GM19463 (cell line): ENCODE measurements at regions not wholly inside any gene's neighbourhood (a gene's known extent, or its start where the extent isn't known, plus 50 kb on each side); places are given as distances from the start of the nearest gene placed in this dataset.
"Not testable (repeated sequence)": the region's sequence is repeated elsewhere in the genome, so short reads cannot be mapped to it uniquely, and the experiment has no call there.

Experiments
- ATAC-seq: cut with Tn5 transposase; IDR thresholded peaks from one replicate; pipeline ENCODE4 v1.9.1; 2021; ENCODE audit warnings: mild to moderate bottlenecking, moderate library complexity; ENCODE audit not compliant: unreplicated experiment

DNA sequence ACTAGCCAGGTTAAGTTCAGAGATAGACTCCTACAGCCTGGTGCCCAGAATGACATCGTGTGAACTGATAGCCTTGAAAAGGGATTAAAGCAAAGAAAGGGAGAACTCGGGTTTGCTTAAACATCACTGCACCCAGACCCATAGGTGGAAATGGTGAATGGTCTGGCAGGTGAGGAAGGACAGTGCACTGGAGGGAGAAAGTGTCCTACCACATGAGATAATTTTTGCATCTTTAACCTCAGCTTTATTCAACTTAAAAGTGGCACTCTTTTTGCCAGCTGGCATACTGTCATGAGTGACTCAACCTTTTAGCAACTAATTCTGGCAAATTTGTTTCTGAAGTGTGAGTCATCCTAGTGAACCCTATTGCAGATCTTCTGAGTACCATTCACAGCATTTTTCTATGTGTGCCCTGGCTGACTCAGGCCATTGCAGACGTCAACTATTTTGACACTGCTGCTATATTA lies 53.0 kb upstream of the DAPP1 start:
- ATAC-seq, result peak; percentile 60

DNA sequence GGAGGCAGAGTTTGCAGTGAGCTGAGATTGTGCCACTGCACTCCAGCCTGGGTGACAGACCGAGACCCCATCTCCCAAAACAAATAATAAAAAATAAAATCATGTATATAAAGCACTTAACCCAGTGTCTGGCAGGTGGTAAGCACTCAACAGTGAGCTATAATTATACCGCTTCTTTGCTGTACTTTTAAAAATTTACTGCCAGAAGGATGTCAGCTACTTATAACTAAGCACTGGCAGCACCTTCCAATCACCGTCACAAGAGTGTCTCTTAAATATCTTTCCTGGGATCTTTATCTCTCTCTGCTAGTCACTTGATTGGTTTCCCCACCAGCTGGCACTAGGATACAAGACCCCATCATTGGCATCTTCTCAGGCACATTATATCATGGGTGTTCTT lies 53.9 kb upstream of the DAPP1 start:
- no peak for ATAC-seq

DNA sequence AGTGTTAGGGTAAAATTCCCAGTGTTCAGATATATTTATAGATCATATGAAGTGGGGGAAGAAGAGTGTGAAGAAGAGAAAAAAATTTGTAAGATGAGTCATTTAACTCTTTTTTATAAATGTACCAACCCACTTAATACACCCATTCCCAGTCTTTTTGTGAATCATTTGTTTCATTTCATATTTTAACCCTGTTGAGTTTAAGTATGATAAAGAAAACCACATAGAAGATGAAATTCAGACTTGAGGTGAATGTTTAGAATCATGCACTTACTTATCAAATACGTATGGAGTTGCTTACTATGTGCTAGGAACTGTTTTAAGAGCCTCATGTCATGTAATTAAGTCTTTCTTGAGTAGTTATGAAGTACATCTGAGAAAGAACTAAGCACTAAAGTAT lies 56.6 kb upstream of the DAPP1 start:
- no peak for ATAC-seq

DNA sequence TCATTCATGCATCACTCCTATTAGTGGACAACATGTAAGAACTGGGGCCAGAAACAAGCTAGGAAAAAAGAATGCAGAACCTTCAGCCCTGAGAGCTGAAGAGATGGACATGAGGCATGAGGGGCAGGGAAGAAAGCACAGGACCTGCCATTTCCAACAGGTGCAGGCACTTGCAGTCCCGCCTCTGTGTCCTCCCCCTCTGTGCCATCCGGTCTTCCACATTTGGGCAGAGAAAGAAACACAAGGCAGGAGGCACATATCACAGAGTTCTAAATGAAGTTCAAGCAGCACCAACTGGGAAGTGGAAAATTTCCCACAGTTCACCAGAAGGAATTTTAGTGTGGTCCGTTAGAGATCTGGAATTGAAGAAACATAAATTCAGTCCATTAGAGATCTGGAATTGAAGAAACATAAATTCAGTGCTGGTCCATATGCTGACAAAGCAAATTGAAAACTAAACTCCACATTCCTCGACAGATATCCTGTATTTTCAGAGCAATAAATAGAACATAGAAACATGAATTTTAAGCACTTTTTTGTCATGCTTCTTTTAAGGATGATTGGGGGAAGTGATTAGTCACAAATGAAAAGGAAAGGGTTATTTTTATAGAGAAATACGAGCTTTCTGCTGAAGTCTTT lies 57.2 kb upstream of the DAPP1 start:
- ATAC-seq, result no peak

DNA sequence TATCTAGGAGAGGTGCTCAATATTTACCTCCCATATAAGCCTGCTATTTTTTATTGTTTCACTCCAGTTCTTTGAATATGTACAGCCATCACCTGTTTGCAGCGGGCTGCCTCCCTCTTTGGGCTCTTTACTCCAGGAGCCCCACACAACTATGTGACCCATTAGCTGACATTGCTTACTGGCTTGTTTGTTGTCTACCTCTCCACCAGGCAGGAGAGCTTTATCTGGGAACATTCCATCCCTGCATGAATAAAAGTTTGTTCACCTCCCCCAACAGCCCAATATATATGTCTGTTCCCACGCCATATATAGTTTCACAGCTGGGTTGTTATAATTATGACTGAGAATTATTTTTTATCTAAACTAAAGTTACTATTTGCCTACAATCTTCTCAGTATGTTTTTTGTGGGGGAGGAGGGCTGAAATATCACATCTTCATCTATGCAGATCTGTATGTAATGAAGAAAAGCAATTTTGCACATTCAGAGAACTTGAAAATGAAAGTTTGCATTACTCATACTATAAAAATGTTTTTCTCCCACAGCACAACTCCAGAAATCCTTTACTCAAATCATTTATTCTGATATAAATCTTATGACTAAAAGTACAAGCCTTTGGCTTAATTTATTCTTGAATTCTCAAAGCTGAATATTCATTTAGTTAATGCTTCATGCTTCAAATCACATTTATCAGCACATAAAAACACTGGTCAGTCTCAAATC lies 61.2 kb upstream of the DAPP1 start:
- ATAC-seq, result no peak

DNA sequence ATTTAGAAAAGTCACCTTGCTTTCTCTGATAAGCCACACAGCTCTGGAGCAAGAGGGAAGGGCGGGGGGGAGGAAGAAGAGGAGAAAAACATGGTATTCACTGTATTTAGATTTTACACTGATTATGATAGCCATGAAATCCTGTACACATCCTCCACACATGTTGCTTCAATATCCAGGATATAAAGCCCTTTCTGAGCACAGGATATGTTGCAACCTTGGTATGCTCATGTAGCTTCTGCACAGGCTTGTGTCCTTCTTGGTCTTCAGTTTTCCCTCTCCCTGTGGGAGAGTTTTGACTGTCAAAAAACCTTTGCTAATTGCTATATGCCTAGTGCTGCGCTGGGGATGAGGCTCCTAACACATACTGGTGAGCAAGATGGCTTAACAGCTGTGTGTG lies 61.9 kb upstream of the DAPP1 start:
- ATAC-seq, result no peak

DNA sequence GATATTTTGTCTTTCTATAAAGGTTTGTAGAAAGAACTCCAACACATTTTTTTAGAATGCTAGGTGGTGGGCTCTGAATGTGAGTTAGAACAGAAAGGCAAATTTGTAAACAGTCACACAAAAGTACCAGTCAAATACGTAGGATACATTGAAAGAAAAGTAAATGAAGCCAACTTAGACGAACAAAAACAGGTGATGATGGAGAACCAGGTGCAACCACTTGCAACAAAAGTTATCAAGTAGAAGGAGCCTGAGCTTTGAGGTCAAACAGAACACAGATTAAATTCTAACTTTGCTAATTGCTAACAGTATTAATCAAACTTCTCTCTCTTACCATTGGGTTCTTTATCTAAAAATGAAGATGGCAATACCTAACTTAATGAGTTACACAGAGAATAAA lies 62.7 kb upstream of the DAPP1 start:
- no peak for ATAC-seq

DNA sequence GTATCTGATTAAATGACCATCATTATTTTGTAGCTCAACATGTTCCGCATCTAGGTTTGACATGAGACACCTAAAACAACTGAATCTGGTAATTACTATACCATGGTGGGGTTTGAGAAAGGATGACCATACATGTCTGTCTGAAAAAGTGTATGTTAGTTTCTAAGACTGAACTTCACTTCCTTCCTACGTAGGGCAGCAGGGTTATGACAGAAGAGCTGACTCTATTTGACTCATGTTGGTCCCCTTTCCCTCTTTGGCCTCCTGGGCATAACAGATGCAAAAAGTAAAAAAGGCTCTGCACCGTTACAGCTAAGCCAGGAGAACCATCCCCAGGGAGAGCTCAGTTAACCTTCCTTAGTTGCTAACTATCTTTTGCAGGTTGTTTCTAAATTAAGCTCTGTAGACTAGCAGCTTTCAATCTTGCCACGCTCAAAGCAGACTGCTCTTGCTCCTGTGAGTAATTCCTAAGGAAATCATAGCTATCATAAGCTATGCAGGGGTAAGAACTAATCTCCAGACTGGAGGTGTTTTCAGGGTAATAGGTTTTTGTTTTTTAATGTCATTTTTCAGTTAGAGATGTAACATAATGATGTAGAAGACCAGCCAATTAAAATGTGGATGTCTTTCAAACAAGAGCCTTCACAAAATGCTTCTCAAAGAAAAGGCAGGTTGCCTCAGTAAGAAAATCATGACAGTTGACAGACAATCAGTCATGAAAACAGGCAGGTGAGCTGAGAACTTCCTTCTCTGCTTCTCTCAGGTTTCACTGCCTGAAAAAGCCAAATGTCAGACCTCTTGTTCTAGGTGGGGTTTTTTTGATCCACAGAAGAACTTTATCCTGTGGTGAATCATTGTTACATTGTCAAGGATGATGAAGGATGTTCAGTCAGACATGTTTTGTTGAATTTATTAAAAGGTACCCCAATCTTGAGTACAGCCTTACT lies 66.9 kb upstream of the DAPP1 start:
- ATAC-seq, result no peak

DNA sequence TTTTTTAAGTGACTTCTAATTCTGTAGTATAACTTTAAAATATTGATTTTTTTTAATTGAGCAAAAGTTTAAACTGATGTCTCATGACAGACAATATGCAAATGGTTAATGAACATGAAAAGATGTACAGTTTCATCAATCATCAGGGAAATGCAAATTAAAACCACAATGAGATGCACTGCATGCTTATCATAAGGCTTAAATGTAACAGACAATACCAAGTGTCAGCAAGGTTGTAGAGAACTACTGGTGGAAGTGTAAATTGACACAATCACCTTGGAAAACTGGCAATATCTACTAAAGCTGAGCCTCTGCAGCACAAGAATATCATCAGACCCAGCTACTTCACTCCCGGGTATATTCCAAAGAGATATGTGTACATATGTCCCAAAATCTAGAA lies 70.2 kb upstream of the DAPP1 start:
- ATAC-seq, result no peak

DNA sequence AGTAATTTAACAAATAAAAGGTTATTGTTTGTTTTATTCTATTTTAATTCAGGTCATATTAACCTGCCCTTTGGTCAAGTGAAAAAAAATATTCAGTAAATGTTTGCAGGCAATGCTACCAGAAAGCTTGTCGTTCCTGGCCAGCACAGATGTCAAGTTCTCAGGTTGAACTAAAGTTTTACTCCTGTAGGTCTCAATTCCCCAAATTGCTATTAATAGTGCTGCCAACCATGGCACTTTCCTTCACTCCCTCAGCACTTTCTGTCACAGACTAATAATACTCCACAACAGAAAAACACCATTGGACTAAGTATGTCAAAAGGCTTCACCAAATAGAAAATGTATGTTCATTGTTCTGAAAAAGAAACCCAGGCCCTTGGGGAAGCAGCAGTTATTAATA lies 79.2 kb upstream of the C4orf54 start:
- no peak for ATAC-seq

DNA sequence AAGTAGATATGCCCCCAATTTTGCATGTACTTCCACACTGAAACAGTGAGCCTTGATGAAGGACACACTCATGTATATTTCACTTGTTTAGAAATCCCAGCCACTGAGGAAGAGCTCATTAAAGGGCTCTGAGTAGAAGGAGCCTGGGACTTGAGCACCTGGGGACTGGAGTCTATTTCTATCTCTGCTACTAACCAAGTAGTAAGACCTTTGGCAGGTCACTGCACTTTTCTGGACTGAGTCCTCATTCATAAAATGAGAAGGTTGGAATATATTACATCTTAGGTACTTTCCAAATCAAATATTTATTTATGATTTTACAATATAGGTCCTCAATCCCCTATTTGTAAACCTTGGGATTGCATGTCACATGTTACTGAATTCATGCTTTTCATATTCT lies 78.2 kb upstream of the C4orf54 start:
- ATAC-seq, result no peak

DNA sequence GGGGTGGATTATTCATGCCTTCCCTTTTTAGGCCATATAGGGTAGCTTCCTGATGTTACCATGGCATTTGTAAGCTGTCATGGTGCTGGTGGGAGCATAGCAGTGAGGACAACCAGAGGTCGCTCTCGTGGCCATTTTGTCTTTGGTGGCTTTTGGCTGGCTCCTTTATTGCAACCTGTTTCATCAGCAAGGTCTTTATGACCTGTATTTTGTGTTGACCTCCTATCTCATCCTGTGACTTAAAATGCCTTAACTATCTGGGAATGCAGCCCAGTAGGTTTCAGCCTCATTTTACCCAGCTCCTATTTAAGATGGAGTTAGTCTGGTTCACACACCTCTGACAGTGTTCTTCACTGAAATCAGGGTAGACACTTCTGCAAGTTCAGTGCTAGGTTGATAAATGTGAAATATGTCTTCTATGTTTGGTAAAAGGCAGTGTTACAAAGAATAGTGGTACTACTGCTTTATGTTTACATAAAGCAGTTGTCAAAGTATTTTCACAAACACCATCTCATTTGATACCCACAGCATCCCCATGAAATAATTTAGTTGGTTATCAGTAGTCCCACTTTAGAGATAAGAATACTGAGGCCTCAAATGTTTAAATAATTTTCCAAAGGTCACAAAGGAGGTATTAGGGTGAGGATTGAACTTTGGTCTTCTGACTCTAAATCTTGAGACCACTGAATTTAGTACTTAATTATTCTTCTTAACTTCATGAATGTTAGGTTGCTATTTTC lies 77.1 kb upstream of the C4orf54 start:
- no peak for ATAC-seq

DNA sequence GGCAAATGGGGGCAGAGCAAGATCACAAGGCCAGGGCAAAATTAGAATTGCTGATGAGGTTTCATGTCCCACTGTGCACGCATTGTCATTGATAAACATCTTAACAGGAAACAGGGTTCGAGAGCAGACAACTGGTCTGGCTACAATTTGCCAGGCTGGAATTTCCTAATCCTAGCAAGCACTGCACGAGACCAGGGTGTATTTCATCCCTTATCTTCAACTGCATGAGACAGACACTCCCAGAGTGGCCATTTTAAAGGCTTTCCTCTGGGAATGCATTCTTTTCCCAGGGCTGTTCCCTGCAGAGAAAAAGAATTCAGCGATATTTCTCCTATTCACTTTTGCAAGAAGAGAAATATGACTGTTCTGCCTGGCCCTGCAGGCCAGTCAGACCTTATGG lies 75.8 kb upstream of the C4orf54 start:
- not testable (repeated sequence) for ATAC-seq

DNA sequence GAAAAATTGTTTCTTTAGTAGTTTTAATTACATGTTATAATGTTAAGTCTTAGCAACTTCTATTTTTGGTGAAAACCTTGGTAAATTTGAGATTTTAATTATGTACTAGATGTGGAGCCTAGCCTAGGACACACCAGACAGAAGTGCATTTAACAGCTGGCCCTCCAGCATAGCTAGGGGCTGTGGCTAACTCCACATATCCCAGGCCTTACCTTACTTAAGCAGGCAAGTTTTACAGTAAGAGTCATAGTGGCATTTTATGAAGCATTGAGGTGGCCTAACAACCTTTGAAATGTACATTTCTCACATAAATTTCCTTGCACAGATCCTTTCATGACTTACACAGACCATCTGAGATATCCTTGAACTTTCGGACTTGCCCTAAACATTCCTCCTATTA lies 71.6 kb upstream of the C4orf54 start:
- no peak for ATAC-seq

DNA sequence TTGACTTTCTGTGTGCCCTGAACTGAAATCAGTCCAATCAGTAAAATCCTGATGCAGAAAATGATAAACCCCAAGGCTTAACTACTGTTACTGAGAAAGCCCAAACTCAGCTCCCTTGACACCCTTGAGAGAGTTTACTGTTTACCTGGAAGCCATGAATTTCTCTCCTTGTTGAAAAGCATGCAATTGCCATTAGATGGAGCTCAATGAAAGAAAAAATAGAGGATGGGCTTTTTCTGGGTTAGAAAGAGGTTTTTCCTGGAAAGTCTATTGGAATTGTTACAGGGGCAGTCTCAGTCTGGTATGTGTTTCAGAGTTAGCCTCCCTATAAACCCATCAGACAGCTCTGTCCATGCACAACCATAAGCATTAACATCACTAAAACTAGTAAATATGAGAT lies 66.4 kb upstream of the C4orf54 start:
- ATAC-seq, result no peak

DNA sequence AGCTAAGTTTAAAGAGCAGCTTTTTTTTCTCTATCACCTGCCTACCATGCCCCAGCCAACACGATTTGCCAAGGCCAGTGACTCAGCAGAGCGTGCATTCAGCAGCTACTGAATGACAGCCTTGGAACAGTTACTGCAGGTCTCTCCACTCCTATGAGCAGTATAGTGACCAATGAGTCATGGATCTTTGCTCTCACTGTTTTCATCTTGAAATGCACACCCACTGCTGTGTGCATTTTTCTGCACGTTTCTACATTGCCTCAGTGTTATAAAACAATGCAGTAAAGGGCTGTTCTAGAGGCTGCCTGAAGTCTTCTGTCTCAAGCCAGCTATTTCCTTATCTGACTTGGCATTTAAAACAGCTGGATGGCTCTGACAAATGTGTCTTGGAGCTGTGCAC lies 66.0 kb upstream of the C4orf54 start:
- no peak for ATAC-seq

DNA sequence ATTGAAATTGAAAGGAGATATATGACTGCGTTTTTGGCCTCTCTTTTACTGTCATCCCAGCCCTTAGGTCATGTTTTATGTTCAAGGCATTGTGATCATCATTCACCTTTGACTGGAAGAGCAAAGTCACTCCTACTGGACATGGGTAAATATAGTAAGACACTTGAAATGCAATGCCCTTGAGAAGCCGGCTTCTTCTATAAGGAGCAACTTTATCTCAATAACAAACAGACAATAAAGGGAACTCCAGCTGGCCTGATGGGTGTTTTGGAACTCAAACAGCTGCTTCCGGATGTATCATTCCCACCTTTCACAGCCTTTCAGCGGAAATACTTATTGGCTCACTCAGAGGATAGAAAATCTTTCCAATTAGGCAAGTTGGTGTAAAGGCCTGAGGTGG lies 65.1 kb upstream of the C4orf54 start:
- no peak for ATAC-seq

DNA sequence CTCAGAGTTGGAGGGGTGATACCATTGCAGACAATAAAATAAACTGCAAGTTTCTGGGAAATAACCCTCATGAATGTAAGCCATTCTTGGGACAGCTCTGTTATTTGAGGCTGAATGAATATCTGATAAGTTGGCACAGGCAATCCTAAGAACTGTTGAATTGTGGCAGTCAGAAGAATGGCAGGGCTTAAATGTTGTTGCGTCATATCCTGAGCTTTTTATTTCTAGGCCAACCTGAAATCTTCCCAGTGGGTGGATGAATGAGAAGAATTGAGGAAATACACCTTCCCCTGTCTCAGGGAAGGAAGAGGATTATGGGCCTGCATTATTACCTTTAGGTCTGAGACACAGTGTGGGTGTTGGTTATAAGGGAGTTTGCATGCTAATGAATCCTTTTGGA lies 64.4 kb upstream of the C4orf54 start:
- ATAC-seq, result no peak

DNA sequence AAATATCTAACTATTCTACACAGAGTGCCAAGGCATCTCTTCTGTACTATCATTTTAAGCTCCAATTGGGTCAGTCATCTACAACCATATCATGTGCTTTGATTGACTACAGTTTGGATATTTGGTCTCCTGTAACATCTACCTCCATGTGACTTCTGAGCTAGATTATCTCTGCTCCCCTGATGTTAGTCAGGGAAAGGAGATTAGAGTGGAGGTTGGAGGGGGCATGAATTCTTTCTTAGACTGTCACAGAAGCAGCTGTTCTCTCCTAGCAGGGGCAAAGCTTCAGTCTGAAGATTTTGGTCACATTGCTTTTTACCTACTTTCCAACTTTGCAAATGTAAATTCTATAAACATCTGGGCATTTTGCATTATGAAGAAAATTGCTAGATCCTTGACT lies 62.6 kb upstream of the C4orf54 start:
- ATAC-seq, result no peak

DNA sequence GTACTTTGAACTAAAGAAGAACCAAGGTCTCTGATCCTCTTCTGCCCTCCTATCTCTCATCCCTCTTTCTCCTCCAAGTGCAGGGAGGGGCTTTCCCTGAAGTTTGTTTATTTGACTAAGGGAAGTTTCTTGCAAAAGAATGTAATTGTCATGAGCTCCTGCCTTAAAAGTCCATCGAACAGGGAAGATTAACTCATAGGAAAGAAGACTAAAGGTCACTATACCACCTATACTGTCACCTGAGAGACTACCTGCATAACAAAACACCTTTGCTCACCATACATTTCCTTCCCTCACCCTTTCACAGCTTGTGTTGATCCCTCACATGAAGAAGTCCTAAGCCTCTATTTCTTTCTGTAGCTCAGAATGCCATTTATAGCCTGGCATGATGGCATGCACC lies 59.4 kb upstream of the C4orf54 start:
- no peak for ATAC-seq

DNA sequence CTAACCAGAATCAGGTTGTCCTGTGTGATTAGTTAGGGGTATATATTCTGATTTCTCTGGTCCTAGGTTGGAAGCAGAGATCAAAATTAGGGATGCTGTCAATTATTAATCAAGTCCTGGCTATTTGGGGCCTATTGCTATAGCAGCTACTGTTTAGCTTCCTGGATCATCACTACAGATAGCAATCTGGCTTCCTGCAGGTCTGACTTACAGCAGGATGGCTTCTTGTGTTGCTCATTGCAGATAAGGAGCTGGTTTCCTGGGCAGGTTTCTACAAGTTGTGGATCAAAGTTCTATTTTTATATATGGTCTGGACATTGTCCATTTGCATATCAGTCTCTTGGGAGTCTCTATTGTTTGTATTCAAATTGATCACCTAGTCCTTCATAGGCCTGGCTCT lies 57.7 kb upstream of the C4orf54 start:
- no peak for ATAC-seq
